WTC11 (cell line): ENCODE measurements at regions not wholly inside any gene's neighbourhood (a gene's known extent, or its start where the extent isn't known, plus 50 kb on each side); places are given as distances from the start of the nearest gene placed in this dataset.

Experiments
- ATAC-seq: fragments of 200-7000 bp; cut with Tn5 transposase; 2 replicates; pipeline ENCODE4 v1.10.0; 2021; ENCODE audit warnings: mild to moderate bottlenecking, moderate library complexity
- CTCF ChIA-PET: fragments of 300-600 bp; sonication (Branson Sonifier 250); formaldehyde crosslinking; loops from one replicate; lab custom pipeline; 2021; ENCODE audit warnings: antibody characterized with exemption; lab: Charles Lee
- POLR2A ChIA-PET: fragments of 350-600 bp; sonication (Branson Sonifier 250); formaldehyde crosslinking; loops from one replicate; lab custom pipeline; 2021; ENCODE audit warnings: antibody characterized with exemption; lab: Charles Lee
- DNase-seq: peaks from one replicate; pipeline ENCODE4 v3.0.0; 2021; ENCODE audit warnings: low spot score
- H3K27ac Mint-ChIP-seq: 2 replicates; pipeline ENCODE4 v1.8.0; 2021; ENCODE audit warnings: mixed read lengths
- H3K27me3 Mint-ChIP-seq: 2 replicates; pipeline ENCODE4 v1.8.0; 2021; ENCODE audit warnings: low read depth, mild to moderate bottlenecking, moderate library complexity, mixed read lengths
- H3K36me3 Mint-ChIP-seq: 2 replicates; pipeline ENCODE4 v1.8.0; 2021; ENCODE audit warnings: mixed read lengths
- H3K4me1 Mint-ChIP-seq: 2 replicates; pipeline ENCODE4 v1.8.0; 2022; ENCODE audit warnings: mixed read lengths
- H3K4me3 Mint-ChIP-seq: 2 replicates; pipeline ENCODE4 v1.8.0; 2021; ENCODE audit warnings: mild to moderate bottlenecking, moderate library complexity, mixed read lengths
- H3K9me3 Mint-ChIP-seq: 2 replicates; pipeline ENCODE4 v1.8.0; 2021; ENCODE audit warnings: mixed read lengths
- ATF1 ChIP-seq: sonication (generic); formaldehyde crosslinking; IDR thresholded peaks from 2 replicates; pipeline ENCODE4 v1.8.1; 2023; ENCODE audit warnings: mild to moderate bottlenecking, moderate library complexity, missing genetic modification reagents
- ATF3 ChIP-seq: sonication (generic); formaldehyde crosslinking; conservative IDR thresholded peaks from 2 replicates; pipeline ENCODE4 v1.8.1; 2022; ENCODE audit warnings: mild to moderate bottlenecking, missing genetic modification reagents
- CREB1 ChIP-seq: sonication (generic); formaldehyde crosslinking; IDR thresholded peaks from 2 replicates; pipeline ENCODE4 v1.8.0; 2023; ENCODE audit warnings: mild to moderate bottlenecking, missing genetic modification reagents
- CTCF ChIP-seq: fragments of 200-600 bp; IDR thresholded peaks from 2 replicates; pipeline ENCODE4 v1.8.0; 2022; ENCODE audit warnings: antibody characterized with exemption
- E2F4 ChIP-seq: sonication (generic); formaldehyde crosslinking; IDR thresholded peaks from 2 replicates; pipeline ENCODE4 v1.8.1; 2022; ENCODE audit warnings: low read depth, mild to moderate bottlenecking, moderate library complexity, missing genetic modification reagents, borderline replicate concordance
- FOXK1 ChIP-seq: sonication (generic); formaldehyde crosslinking; IDR thresholded peaks from 2 replicates; pipeline ENCODE4 v1.8.0; 2022; ENCODE audit warnings: mild to moderate bottlenecking, moderate library complexity, missing genetic modification reagents
- GTF2I ChIP-seq: fragments of 250-450 bp; sonication (Bioruptor Pico); conservative IDR thresholded peaks from 2 replicates; pipeline ENCODE4 v1.4.0; 2021; ENCODE audit warnings: mild to moderate bottlenecking
- IRF1 ChIP-seq: sonication (generic); formaldehyde crosslinking; IDR thresholded peaks from 2 replicates; pipeline ENCODE4 v1.8.0; 2023; ENCODE audit warnings: missing genetic modification reagents
- JUN ChIP-seq: sonication (generic); formaldehyde crosslinking; IDR thresholded peaks from 2 replicates; pipeline ENCODE4 v1.8.0; 2023; ENCODE audit warnings: mild to moderate bottlenecking, missing genetic modification reagents
- KAT7 ChIP-seq: sonication (generic); formaldehyde crosslinking; IDR thresholded peaks from 2 replicates; pipeline ENCODE4 v1.8.1; 2023; ENCODE audit warnings: missing genetic modification reagents, mild to moderate bottlenecking, borderline replicate concordance
- NR1H2 ChIP-seq: sonication (generic); formaldehyde crosslinking; IDR thresholded peaks from 2 replicates; pipeline ENCODE4 v1.9.0; 2021; ENCODE audit warnings: mild to moderate bottlenecking, moderate library complexity, missing genetic modification reagents
- NR3C1 ChIP-seq: sonication (generic); formaldehyde crosslinking; conservative IDR thresholded peaks from 2 replicates; pipeline ENCODE4 v1.8.1; 2023; ENCODE audit warnings: low read depth, mild to moderate bottlenecking, missing genetic modification reagents
- RORB ChIP-seq: fragments of 250-450 bp; sonication (Bioruptor Pico); IDR thresholded peaks from 2 replicates; pipeline ENCODE4 v1.9.0; 2021; ENCODE audit warnings: mild to moderate bottlenecking
- USF1 ChIP-seq: sonication (generic); formaldehyde crosslinking; IDR thresholded peaks from 2 replicates; pipeline ENCODE4 v1.8.0; 2022; ENCODE audit warnings: mild to moderate bottlenecking, missing genetic modification reagents
- ZNF317 ChIP-seq: sonication (generic); formaldehyde crosslinking; IDR thresholded peaks from 2 replicates; pipeline ENCODE4 v1.8.1; 2023; ENCODE audit warnings: low read depth, mild to moderate bottlenecking, moderate library complexity, missing genetic modification reagents, borderline replicate concordance
- ZNF416 ChIP-seq: fragments of 250-450 bp; sonication (Bioruptor Pico); IDR thresholded peaks from 2 replicates; pipeline ENCODE4 v1.9.0; 2021; ENCODE audit warnings: mild to moderate bottlenecking, inconsistent platforms
- ZNF532 ChIP-seq: fragments of 250-450 bp; sonication (Bioruptor Pico); IDR thresholded peaks from 2 replicates; pipeline ENCODE4 v1.9.0; 2021; ENCODE audit warnings: mild to moderate bottlenecking, borderline replicate concordance
- ZSCAN18 ChIP-seq: fragments of 250-450 bp; sonication (Bioruptor Pico); IDR thresholded peaks from 2 replicates; pipeline ENCODE4 v2.1.2; 2022; ENCODE audit warnings: mild to moderate bottlenecking, moderate library complexity

GRCh38 chr10:113329121-113329596, 223.7 kb upstream of the HABP2 start (continued):
- TF ChIP-seq ZNF532 (CRISPR knock-in tag) (no peak), NR1H2 (CRISPR knock-in tag) (no peak), CTCF (no peak), NR3C1 (CRISPR knock-in tag) (no peak), USF1 (no peak), GTF2I (no peak)

GRCh38 chr10:113331961-113332360, 220.9 kb upstream of the HABP2 start:
- Mint-ChIP-seq H3K27me3 (peaks cover 2% of the 10 kb centered on the region; the same call in 1 of the 2 replicates), H3K4me3 (no peak overlapping the region), H3K4me1 (peaks cover 4% of the 10 kb centered on the region), H3K27ac (no peak overlapping the region), H3K36me3 (peaks cover 5% of the 10 kb centered on the region), H3K9me3 (peaks cover 19% of the 10 kb centered on the region)
- no peak for DNase-seq
- CTCF ChIA-PET, result no interaction called here
- no peak for ATAC-seq
- POLR2A ChIA-PET, result no interaction called here
- no peak for TF ChIP-seq ATF1 (CRISPR knock-in tag)
- no peak for TF ChIP-seq IRF1 (CRISPR knock-in tag)
- no peak for TF ChIP-seq ZSCAN18

- H3K4me1 Mint-ChIP-seq, result no peaks in the 10 kb centered on the region
- H3K9me3 Mint-ChIP-seq, result peaks cover 19% of the 10 kb centered on the region
- CTCF ChIA-PET, result interaction anchor here (1.5 kb wide), 1 partner anchor 230 kb away, joined by 4 read pairs; no protein-coding TSS in a partner anchor
- ATAC-seq (no peak), DNase-seq (no peak)
- H3K36me3 Mint-ChIP-seq, result peaks cover 5% of the 10 kb centered on the region
- no peak overlapping the region for H3K4me3 Mint-ChIP-seq
- H3K27me3 Mint-ChIP-seq, result peaks cover 2% of the 10 kb centered on the region; the same call in 1 of the 2 replicates
- POLR2A ChIA-PET, result no interaction called here
- H3K27ac Mint-ChIP-seq, result no peak overlapping the region
- TF ChIP-seq E2F4 (CRISPR knock-in tag) (no peak), ATF3 (CRISPR knock-in tag) (no peak), ZNF532 (CRISPR knock-in tag) (no peak), CREB1 (CRISPR knock-in tag) (no peak), NR3C1 (CRISPR knock-in tag) (no peak), RORB (CRISPR knock-in tag) (no peak), FOXK1 (CRISPR knock-in tag) (no peak), JUN (CRISPR knock-in tag) (no peak), ZNF317 (CRISPR knock-in tag) (no peak), ZNF416 (CRISPR knock-in tag) (no peak), KAT7 (CRISPR knock-in tag) (no peak)
Observed at GRCh38 chr10:113333313-113333712, 219.5 kb upstream of the HABP2 start.
